ENCODE measurements at regions not wholly inside any gene's neighbourhood (a gene's known extent, or its start where the extent isn't known, plus 50 kb on each side); places are given as distances from the start of the nearest gene placed in this dataset.

GRCh38 chr4:138034871-138035270, 207.3 kb downstream of the SLC7A11 start:
- no peak overlapping the region for H3K4me3 Mint-ChIP-seq

DNA sequence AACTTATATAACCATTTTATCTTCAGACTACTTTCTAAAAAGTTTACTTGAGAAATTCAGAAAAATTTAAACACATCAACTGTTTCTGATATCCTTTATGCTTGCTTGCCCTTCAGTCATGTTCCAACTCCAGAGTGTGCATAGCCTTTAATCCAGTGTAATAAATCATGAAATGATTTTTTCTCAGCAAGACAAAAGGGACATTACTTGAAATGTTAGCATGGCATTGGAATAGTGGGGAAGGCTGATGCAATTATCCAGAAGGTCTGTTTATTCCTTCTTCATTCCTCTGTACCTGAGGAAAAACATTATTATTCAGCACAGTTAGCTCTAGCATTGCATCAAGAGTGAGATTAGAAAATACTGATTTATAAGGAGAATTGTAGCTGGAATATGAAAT, 209.9 kb downstream of the SLC7A11 start:
- TF ChIP-seq, protein P1, sequence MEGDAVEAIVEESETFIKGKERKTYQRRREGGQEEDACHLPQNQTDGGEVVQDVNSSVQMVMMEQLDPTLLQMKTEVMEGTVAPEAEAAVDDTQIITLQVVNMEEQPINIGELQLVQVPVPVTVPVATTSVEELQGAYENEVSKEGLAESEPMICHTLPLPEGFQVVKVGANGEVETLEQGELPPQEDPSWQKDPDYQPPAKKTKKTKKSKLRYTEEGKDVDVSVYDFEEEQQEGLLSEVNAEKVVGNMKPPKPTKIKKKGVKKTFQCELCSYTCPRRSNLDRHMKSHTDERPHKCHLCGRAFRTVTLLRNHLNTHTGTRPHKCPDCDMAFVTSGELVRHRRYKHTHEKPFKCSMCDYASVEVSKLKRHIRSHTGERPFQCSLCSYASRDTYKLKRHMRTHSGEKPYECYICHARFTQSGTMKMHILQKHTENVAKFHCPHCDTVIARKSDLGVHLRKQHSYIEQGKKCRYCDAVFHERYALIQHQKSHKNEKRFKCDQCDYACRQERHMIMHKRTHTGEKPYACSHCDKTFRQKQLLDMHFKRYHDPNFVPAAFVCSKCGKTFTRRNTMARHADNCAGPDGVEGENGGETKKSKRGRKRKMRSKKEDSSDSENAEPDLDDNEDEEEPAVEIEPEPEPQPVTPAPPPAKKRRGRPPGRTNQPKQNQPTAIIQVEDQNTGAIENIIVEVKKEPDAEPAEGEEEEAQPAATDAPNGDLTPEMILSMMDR (conservative IDR thresholded peaks at IDR 0.05), result no peak
- H3K27ac Mint-ChIP-seq, result no peak overlapping the region
- H3K9me3 Mint-ChIP-seq, result no peaks in the 10 kb centered on the region
- DNase-seq (ENCODE audit: extremely low spot score, unreplicated experiment), result no peak
- H3K36me3 Mint-ChIP-seq, result no peaks in the 10 kb centered on the region
- no peaks in the 10 kb centered on the region for H3K27me3 Mint-ChIP-seq
- H3K4me3 Mint-ChIP-seq, result no peak overlapping the region
- H3K4me1 Mint-ChIP-seq (ENCODE audit: unreplicated experiment), result peaks cover 19% of the 10 kb centered on the region

More at GRCh38 chr4:138034871-138035270, 207.3 kb downstream of the SLC7A11 start:
- Mint-ChIP-seq H3K4me1 (ENCODE audit: unreplicated experiment) (peaks cover 23% of the 10 kb centered on the region), H3K9me3 (no peaks in the 10 kb centered on the region), H3K27ac (no peak overlapping the region), H3K36me3 (no peaks in the 10 kb centered on the region), H3K27me3 (no peaks in the 10 kb centered on the region)
- DNase-seq (ENCODE audit: extremely low spot score, unreplicated experiment), result no peak
- TF ChIP-seq, protein P1 (conservative IDR thresholded peaks at IDR 0.05), result no peak

GRCh38 chr4:138030375-138030774, 211.8 kb downstream of the SLC7A11 start:
- no peak for DNase-seq (ENCODE audit: extremely low spot score, unreplicated experiment)
- Mint-ChIP-seq H3K4me1 (ENCODE audit: unreplicated experiment) (peaks cover 12% of the 10 kb centered on the region), H3K36me3 (no peaks in the 10 kb centered on the region), H3K9me3 (no peaks in the 10 kb centered on the region), H3K27ac (no peak overlapping the region), H3K4me3 (no peak overlapping the region), H3K27me3 (no peaks in the 10 kb centered on the region)
- TF ChIP-seq, protein P1 (conservative IDR thresholded peaks at IDR 0.05), result no peak

DNA sequence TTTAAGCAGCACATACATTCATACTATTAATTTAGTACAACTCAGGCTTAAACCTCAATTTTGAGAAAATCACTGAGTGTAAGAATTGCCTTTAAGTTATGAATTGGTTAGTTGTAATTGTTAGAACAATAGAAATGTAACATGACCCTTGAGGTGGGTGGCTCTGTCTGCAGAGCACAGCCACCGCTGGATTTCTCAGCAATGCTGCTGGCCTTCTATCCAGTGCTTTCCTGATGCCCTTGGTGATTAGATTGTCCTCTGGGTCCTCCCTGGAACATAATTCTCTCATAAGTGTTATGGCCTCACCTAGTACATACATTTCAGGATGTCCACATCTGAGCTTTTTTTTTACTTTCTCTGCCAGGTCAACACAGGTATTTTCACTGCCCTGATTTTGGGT, 213.2 kb downstream of the SLC7A11 start:
- Mint-ChIP-seq H3K4me3 (no peak overlapping the region), H3K4me1 (ENCODE audit: unreplicated experiment) (peaks cover 12% of the 10 kb centered on the region), H3K36me3 (no peaks in the 10 kb centered on the region), H3K27ac (no peak overlapping the region), H3K27me3 (no peaks in the 10 kb centered on the region), H3K9me3 (no peaks in the 10 kb centered on the region)
- DNase-seq (ENCODE audit: extremely low spot score, unreplicated experiment), result no peak
- TF ChIP-seq, protein P1 (conservative IDR thresholded peaks at IDR 0.05), result no peak

DNA sequence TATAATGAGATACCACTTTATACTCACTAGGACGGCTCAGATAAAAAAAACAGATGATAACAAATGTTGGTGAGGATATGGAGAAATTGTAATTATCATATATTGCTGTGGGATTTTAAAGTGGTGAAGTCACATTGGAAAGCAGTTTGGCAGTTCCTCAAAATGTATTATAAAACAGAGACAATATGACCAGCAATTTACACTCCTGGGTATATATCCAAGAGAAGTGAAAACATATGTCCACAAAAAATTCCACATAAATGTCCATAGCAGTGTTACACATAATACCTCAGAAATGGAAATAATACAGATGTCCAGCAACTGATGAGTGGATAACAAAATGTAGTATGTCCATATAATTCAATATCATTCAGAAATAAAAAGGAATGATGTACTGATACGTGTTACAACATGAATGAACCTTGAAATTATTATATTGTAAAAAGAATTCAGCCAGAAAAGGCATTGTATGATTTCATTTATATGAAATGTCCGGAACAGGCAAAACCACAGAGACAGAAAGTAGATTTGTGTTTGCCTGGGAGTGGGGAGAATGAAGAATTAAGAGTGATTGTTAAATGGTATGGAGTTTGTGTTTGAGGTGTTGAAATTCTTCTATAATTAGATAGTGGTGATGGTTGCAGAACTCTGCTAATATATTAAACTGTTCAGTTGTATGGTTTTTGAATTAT, 220.9 kb downstream of the SLC7A11 start:
- no peak for DNase-seq (ENCODE audit: extremely low spot score, unreplicated experiment)
- no peak overlapping the region for H3K27ac Mint-ChIP-seq
- no peaks in the 10 kb centered on the region for H3K36me3 Mint-ChIP-seq
- H3K27me3 Mint-ChIP-seq, result no peaks in the 10 kb centered on the region
- H3K4me1 Mint-ChIP-seq (ENCODE audit: unreplicated experiment), result no peaks in the 10 kb centered on the region
- no peak overlapping the region for H3K4me3 Mint-ChIP-seq
- TF ChIP-seq, protein P1 (conservative IDR thresholded peaks at IDR 0.05), result no peak
- H3K9me3 Mint-ChIP-seq, result peaks cover 5% of the 10 kb centered on the region

Measured in type B pancreatic cell (in vitro differentiated cells).